Keratinocyte (primary cell): ENCODE measurements at regions not wholly inside any gene's neighbourhood (a gene's known extent, or its start where the extent isn't known, plus 50 kb on each side); places are given as distances from the start of the nearest gene placed in this dataset.

ENCODE experiments used
- EZH2 ChIP-seq: IDR thresholded peaks from one replicate; pipeline ENCODE4 v1.6.1; 2012; ENCODE audit warnings: inconsistent platforms, mild to moderate bottlenecking, low read length, moderate library complexity
- TF ChIP-seq, protein P1 (sequence below), 3 experiments: IDR thresholded peaks in 1 of 3; conservative IDR thresholded peaks in 1 of 3; optimal IDR thresholded peaks in 1 of 3; 2 replicates in 2 of 3; 3 replicates in 1 of 3; pipeline versions ENCODE3 to v1.5.1; 2011; ENCODE audit warnings: low read length in 3 of 3, mild to moderate bottlenecking in 3 of 3, moderate library complexity in 2 of 3, control low read depth in 1 of 3, inconsistent platforms in 1 of 3; ENCODE audit not compliant: insufficient read depth in 2 of 3; ENCODE audit errors: extremely low read depth in 1 of 3

DNA sequence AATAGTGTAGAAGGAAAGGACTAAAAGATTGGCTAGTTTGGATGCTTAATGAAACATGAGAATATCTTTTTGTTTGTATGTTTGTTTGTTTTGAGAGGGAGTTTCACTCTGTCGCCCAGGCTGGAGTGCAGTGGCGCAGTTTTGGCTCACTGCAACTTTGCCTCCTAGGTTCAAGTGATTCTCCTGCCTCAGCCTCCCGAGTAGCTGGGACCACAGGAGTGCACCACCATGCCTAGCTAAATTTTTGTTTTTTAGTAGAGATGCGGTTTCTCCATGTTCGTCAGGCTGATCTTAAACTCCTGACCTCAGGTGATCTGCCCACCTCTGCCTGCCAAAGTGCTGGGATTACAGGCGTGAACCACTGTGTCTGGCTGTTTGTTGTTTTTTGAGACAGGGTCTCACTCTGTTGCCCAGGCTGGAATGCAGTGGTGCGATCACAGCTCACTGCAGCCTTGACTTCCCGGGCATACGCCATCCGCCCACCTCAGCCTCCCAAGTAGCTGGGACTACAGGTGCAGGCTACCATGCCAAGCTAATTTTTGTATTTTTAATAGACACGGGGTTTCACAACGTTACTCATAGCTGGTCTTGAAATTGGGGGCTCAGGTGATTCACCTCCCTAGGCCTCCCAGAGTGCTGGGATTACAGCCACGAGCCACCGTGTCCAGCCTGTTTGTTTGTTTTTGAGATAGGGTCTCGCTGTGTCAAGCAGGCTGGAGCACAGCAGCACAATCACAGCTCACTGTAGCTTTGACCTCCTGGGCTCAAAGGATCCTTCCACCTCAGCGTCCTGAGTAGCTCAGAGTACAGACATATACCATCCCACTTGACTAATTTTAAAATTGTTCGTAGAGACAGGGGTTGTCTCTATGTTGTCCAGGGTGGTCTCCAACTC is 209.2 kb downstream of the MYCN start:
- no peak for TF ChIP-seq EZH2
- TF ChIP-seq, protein P1, sequence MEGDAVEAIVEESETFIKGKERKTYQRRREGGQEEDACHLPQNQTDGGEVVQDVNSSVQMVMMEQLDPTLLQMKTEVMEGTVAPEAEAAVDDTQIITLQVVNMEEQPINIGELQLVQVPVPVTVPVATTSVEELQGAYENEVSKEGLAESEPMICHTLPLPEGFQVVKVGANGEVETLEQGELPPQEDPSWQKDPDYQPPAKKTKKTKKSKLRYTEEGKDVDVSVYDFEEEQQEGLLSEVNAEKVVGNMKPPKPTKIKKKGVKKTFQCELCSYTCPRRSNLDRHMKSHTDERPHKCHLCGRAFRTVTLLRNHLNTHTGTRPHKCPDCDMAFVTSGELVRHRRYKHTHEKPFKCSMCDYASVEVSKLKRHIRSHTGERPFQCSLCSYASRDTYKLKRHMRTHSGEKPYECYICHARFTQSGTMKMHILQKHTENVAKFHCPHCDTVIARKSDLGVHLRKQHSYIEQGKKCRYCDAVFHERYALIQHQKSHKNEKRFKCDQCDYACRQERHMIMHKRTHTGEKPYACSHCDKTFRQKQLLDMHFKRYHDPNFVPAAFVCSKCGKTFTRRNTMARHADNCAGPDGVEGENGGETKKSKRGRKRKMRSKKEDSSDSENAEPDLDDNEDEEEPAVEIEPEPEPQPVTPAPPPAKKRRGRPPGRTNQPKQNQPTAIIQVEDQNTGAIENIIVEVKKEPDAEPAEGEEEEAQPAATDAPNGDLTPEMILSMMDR (optimal IDR thresholded peaks at IDR 0.05 in 1 of 3, IDR thresholded peaks at IDR 0.05 in 1 of 3, conservative IDR thresholded peaks at IDR 0.05 in 1 of 3; ENCODE audit: extremely low read depth in 1 of 3, insufficient read depth in 2 of 3, low read length in 3 of 3): no peak
